Stimulated activated CD4-positive, alpha-beta T cell treated with anti-CD3 and anti-CD28 coated beads, Interleukin-1b, Interleukin-23, amount 100 ng/mL, for 24 hours (primary cell): ENCODE measurements at regions not wholly inside any gene's neighbourhood (a gene's known extent, or its start where the extent isn't known, plus 50 kb on each side); places are given as distances from the start of the nearest gene placed in this dataset.

Experiments
- DNase-seq, 4 experiments: peaks; one replicate each; pipeline ENCODE4 v3.0.0-alpha.2; 2020; ENCODE audit warnings: low read depth in 4 of 4, low spot score in 1 of 4

DNA sequence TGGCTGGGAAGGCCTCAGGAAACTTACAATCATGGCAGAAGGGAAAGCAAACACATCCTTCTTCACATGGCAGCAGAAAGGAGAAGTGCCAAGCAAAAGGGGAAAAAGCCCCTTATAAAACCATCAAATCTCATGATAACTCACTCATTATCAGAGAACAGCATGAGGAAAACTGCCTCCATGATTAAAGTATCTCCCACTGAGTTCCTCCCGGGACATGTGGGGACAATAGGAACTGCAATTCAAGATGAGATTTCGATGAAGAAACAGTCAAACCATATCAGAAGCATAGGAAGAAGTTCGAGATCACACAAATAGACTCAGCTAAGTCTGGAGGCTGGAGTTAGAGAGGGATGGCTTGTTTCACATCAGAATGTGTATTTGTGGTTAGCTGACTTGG, 869.4 kb upstream of the PHF14 start:
- no peak for DNase-seq

DNA sequence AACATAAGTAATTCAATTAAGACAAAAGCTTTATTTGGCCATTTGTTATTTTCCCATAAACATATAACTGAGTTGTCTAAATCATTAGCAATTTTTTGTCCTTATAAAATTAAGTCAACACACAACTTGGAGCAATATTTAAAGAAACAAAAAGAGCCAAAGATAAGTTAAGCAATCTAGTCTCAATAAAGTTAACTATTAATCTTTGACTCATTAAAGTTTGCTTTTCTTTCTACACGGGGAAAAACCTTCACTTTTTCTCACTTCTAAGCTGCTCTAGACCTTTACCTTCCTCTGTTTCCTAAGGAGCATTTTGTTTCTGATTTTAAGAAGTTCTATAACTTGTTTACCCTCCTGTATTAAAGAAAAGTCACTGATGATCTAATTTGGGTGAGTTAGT, 867.1 kb upstream of the PHF14 start:
- no peak for DNase-seq

DNA sequence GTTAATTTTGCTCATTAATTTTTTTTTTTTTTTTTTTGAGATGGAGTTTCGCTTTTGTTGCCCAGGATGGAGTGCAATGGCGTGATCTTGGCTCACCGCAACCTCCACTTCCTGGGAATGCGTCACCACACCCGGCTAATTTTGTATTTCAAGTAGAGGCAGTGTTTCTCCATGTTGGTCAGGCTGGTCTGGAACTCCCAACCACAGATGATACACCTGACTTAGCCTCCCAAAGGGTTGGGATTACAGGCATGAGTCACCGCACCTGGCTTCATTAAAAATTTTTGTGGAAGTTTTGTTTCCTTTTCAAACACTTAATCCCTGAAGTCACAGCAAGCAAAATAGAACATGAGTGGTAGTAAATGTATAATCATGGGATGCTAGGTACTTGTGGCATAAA, 857.2 kb upstream of the PHF14 start:
- DNase-seq: no peak

GRCh38 chr7:10117815-10118214, 855.9 kb upstream of the PHF14 start:
- no peak for DNase-seq

GRCh38 chr7:10120936-10121335, 852.7 kb upstream of the PHF14 start:
- DNase-seq: no peak

GRCh38 chr7:10121631-10122030, 852.0 kb upstream of the PHF14 start:
- no peak for DNase-seq

- DNase-seq: no peak
Observed at GRCh38 chr7:10122551-10123100, 851.0 kb upstream of the PHF14 start.

DNA sequence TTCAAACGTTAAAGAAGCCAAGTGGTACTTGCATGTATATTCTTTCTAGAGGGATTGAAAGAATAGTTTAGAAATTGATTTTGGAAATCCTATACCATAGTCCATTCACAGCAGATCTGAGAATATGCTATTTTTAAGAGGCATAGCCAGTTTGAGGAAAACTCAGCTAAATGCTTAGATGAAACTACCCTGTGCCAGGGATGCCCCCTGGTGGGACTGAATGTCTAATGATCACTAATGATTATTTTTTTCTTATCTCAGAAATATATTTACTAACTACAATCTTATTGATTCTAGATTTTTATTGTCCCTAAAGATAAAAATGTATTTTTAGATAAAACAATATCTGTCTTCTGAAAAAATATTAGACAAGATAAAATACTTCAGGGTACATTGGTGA, 844.9 kb upstream of the PHF14 start:
- DNase-seq: no peak

DNA sequence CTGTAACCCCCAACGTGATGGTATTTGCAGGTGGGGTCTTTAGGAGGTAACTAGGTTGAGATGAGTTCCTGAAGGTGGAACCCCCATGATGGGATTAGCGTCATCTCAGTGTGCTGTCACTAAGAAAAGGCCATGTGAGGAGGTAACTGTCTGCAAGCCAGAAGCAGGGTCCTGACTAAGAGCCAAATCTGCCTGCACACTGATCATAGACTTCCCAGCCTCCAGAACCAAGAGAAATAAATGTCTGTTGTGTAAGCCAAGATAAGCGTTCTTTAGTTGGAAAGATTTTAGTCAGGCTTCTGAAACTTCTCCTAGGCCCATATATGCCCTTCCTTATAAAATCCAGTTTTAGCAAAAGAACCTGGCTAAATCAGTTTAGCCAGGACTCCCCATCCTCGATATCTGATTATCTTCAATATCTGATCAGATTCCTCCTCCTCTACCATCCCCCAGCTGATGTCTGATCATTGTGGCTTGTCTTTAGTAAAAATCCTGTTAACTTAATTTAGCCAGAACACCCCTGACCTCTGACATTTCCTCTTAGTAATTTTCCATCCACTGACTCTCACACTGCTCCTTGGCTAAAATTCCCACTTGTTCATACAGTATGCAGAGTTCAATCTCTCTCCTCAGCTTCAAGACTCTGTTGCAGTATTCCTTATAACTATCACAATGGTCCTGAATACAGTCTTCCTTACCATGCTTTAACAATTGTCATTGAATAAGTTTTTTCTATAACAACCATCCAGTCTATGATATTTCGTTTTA, 835.4 kb upstream of the PHF14 start:
- DNase-seq: no peak

GRCh38 chr7:10146271-10146670, 827.4 kb upstream of the PHF14 start:
- DNase-seq: no peak

DNA sequence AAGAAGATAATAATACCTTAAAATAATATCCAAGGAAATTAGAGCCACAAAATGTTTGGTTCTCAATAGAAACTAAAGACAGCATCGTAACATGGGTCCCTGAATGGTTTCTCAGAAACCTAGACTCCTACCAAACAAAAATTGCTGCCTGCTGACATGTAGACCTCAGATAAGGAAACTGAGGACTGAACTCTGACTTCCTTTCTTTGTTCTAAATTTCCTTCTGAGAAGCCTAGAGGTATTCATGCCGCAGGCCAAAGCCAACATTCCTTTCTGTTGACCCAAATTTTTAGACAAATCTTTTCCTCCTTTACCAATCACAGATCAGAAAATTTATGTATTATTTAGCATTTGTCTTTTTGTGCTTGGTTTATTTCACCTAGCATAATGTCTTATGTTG, 816.7 kb upstream of the PHF14 start:
- no peak for DNase-seq

DNA sequence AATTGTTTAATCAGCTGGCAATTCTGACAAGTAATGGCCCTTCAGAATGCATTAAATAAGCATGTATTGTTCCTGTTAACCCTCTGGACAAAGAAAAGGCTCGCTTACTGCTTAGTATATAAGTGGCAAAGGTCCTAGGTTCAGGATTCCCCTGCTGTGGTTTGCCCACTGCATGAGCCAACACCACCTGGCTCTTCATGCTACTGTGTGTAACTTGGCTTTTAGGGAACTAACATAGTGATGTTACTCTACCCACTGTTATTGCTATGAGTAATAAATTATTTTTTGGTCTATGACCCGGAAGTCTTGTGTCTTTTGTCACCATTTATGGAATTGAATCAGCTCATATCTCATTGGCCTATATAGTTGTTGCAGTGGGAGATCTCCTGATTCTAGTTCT, 791.7 kb upstream of the PHF14 start:
- DNase-seq: no peak

- no peak for DNase-seq
Observed at GRCh38 chr7:10192074-10192473, 781.6 kb upstream of the PHF14 start.

GRCh38 chr7:10205696-10206095, 768.0 kb upstream of the PHF14 start:
- no peak for DNase-seq

DNA sequence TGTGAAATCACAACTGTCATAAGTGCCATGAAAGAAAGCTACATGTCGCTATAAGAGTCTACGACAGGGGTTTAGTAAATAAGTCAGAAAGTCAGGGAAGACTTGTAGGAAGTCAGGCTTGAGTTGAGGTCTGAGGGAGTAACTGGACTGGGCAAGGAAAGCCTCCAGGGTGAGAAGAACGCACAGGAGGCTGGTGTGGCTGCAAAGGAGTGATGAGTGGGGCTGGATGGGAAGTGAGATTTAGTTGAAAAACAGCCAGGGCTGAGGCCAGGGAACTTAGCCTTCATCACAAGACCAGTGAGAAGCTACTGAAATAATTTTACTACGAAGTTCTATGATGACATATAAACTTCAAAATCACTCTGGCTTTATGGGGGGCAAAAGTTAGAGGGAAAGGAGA, 763.7 kb upstream of the PHF14 start:
- no peak for DNase-seq

- no peak for DNase-seq
Observed at GRCh38 chr7:10211016-10211415, 762.7 kb upstream of the PHF14 start.

DNA sequence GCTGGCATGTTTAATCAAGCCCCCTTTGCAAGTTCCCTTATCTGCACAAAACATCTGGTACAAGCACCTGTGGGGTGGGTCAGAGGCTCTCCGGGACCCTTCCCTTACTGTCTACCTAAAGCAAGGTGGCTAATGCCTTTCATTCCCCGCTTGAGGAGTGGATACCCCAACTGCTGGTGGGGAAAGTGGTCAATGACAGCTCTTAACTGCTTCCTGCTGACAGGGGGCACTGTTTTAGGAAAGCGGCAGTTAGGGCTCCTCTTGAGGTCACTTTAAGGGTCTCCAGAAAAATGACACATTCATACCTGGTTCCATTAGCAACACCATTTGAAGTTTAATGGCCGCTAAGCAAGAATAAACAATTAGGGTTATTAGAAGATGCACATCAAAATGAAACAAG, 761.8 kb upstream of the PHF14 start:
- no peak for DNase-seq

- DNase-seq: no peak
Observed at GRCh38 chr7:10212649-10213048, 761.0 kb upstream of the PHF14 start.

DNA sequence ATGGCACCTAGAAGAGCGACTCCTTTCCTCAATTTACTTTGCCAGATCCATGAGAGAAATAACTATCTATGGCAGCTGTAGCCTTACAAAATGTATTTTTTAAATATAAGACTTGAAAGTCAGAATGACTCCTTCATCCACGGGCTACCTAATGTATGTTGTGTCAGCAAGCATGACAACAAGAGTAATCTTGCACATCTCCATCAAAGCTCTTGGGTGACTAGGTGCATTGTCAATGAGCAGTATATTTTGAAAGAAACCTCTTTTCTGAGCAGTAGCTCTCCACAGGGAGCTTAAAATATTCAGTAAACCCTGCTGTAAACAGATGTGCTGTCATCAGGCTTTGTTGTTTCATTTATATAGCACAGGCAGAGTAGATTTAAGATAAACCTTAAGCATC, 757.2 kb upstream of the PHF14 start:
- DNase-seq: no peak

GRCh38 chr7:10221084-10221483, 752.6 kb upstream of the PHF14 start:
- DNase-seq: no peak

GRCh38 chr7:10222976-10223375, 750.7 kb upstream of the PHF14 start:
- DNase-seq: no peak

- no peak for DNase-seq
Observed at GRCh38 chr7:10225275-10225674, 748.4 kb upstream of the PHF14 start.

GRCh38 chr7:10237306-10237705, 736.4 kb upstream of the PHF14 start:
- no peak for DNase-seq
